Endodermal cell (in vitro differentiated cells): ENCODE measurements at regions not wholly inside any gene's neighbourhood (a gene's known extent, or its start where the extent isn't known, plus 50 kb on each side); places are given as distances from the start of the nearest gene placed in this dataset.

Experiments used
- DNase-seq: peaks from one replicate; pipeline ENCODE4 v3.0.0-alpha.2; 2017
- H3K27ac ChIP-seq: 2 replicates; pipeline ENCODE4 v1.5.1; 2013; ENCODE audit warnings: mild to moderate bottlenecking, low read depth, low read length, moderate library complexity
- H3K27me3 ChIP-seq: 2 replicates; pipeline ENCODE4 v1.6.1; 2013; ENCODE audit warnings: mild to moderate bottlenecking, low read length, moderate library complexity; ENCODE audit not compliant: insufficient read depth, control insufficient read depth, poor library complexity, severe bottlenecking
- H3K36me3 ChIP-seq: 2 replicates; pipeline ENCODE4 v1.7.0; 2013; ENCODE audit warnings: mild to moderate bottlenecking, low read length, moderate library complexity; ENCODE audit not compliant: control insufficient read depth, insufficient read depth
- H3K4me1 ChIP-seq: one replicate; pipeline ENCODE4 v1.7.0; 2013; ENCODE audit warnings: low read length; ENCODE audit not compliant: control insufficient read depth, insufficient read depth
- H3K4me3 ChIP-seq: 2 replicates; pipeline ENCODE4 v1.5.1; 2013; ENCODE audit warnings: mild to moderate bottlenecking, low read length, moderate library complexity
- H3K9ac ChIP-seq: 2 replicates; pipeline ENCODE4 v1.6.1; 2013; ENCODE audit warnings: mild to moderate bottlenecking, low read length, moderate library complexity; ENCODE audit not compliant: poor library complexity, severe bottlenecking; ENCODE audit errors: extremely low read depth
- H3K9me3 ChIP-seq: 2 replicates; pipeline ENCODE4 v1.6.1; 2013; ENCODE audit warnings: mild to moderate bottlenecking, low read length, moderate library complexity; ENCODE audit not compliant: control insufficient read depth
- H3K27ac Mint-ChIP-seq: 2 replicates; pipeline ENCODE4 v1.8.0; 2020; ENCODE audit warnings: mixed read lengths
- H3K27me3 Mint-ChIP-seq: 2 replicates; pipeline ENCODE4 v1.8.0; 2021; ENCODE audit warnings: mild to moderate bottlenecking, mixed read lengths; ENCODE audit not compliant: insufficient read depth
- H3K36me3 Mint-ChIP-seq: 2 replicates; pipeline ENCODE4 v1.8.0; 2020; ENCODE audit warnings: low read depth, mixed read lengths
- H3K4me1 Mint-ChIP-seq: 2 replicates; pipeline ENCODE4 v1.8.0; 2020; ENCODE audit warnings: mixed read lengths
- H3K4me3 Mint-ChIP-seq: 2 replicates; pipeline ENCODE4 v1.8.0; 2020; ENCODE audit warnings: mild to moderate bottlenecking, moderate library complexity, mixed read lengths
- H3K9me3 Mint-ChIP-seq: 2 replicates; pipeline ENCODE4 v1.8.0; 2020; ENCODE audit warnings: mild to moderate bottlenecking, mixed read lengths
- WGBS, 2 experiments: methylation state at CpG; one replicate each; pipeline versions ENCODE4 v1.1.5 to v1.1.7; 2013; ENCODE audit warnings: missing lambda C conversion rate in 2 of 2, mixed read lengths in 1 of 2; ENCODE audit not compliant: insufficient coverage in 1 of 2, insufficient read length in 1 of 2; 5-methylcytosine and 5-hydroxymethylcytosine counted together
- TF ChIP-seq, protein P1 (sequence below): fragments of 200-600 bp; sonication (generic); conservative IDR thresholded peaks from 2 replicates; pipeline ENCODE4 v1.5.0; 2021; ENCODE audit warnings: antibody characterized with exemption, mild to moderate bottlenecking

DNA sequence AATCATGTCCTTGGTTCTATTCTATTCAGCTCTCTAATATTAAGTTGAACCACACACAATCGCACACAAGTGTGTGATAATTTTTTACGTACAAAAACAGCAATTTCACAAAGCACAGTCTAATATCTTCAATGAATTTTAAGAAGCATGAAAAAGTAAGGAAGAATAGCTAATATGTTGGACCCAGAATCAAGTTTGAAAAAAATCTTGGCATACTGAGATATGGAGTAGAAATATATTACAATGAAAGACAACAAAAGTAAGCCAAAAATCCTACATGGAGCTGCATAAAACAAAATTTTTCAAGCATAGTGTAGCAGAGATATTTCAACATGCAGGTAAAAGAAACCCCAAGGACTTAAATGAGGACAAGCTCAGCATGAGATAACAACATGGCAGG is 219.1 kb upstream of the RND3 start:
- Histone ChIP-seq H3K27ac (no peak overlapping the region), H3K36me3 (no peaks in the 10 kb centered on the region), H3K9me3 (no peaks in the 10 kb centered on the region), H3K4me1 (no peaks in the 10 kb centered on the region), H3K4me3 (no peak overlapping the region), H3K27me3 (no peaks in the 10 kb centered on the region), H3K9ac (no peak overlapping the region)
- DNase-seq: no peak
- H3K36me3 Mint-ChIP-seq: no peaks in the 10 kb centered on the region
- TF ChIP-seq, protein P1, sequence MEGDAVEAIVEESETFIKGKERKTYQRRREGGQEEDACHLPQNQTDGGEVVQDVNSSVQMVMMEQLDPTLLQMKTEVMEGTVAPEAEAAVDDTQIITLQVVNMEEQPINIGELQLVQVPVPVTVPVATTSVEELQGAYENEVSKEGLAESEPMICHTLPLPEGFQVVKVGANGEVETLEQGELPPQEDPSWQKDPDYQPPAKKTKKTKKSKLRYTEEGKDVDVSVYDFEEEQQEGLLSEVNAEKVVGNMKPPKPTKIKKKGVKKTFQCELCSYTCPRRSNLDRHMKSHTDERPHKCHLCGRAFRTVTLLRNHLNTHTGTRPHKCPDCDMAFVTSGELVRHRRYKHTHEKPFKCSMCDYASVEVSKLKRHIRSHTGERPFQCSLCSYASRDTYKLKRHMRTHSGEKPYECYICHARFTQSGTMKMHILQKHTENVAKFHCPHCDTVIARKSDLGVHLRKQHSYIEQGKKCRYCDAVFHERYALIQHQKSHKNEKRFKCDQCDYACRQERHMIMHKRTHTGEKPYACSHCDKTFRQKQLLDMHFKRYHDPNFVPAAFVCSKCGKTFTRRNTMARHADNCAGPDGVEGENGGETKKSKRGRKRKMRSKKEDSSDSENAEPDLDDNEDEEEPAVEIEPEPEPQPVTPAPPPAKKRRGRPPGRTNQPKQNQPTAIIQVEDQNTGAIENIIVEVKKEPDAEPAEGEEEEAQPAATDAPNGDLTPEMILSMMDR: no peak
- H3K9me3 Mint-ChIP-seq: no peaks in the 10 kb centered on the region
- H3K27ac Mint-ChIP-seq: no peak overlapping the region
- H3K4me1 Mint-ChIP-seq: peaks cover 12% of the 10 kb centered on the region
- no peaks in the 10 kb centered on the region for H3K27me3 Mint-ChIP-seq
- H3K4me3 Mint-ChIP-seq: no peak overlapping the region
- 100% methylated on average over 2 of the region's 2 CpGs; no CpG with 5 or more reads in 1 of the 2 experiments for WGBS, 2 experiments

DNA sequence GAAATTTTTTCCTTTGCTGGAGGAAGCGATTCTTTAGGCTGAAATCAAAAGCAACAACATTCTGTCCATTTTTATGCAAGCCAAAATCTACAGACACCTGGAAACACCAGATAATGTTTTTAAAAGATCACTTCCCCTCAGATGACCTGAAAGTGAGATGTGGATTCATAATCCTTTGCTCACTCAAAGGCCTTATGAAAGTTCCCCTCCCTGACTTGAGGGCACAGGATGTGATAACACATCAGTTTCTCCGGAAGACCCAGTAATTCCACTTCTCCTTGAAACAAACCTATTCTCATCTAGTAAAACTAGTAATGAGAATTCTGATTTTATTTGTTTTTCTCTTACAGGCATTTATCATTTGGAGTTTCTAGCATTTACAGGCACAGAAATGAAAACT is 218.3 kb upstream of the RND3 start:
- no peaks in the 10 kb centered on the region for H3K4me1 ChIP-seq
- no peak for DNase-seq
- TF ChIP-seq, protein P1: no peak
- H3K27me3 ChIP-seq: no peaks in the 10 kb centered on the region
- H3K9ac ChIP-seq: no peak overlapping the region
- no peak overlapping the region for H3K27ac Mint-ChIP-seq
- H3K27me3 Mint-ChIP-seq: no peaks in the 10 kb centered on the region
- no peak overlapping the region for H3K4me3 Mint-ChIP-seq
- H3K4me1 Mint-ChIP-seq: peaks cover 12% of the 10 kb centered on the region
- WGBS, 2 experiments: 87% methylated on average over 2 of the region's 2 CpGs; no CpG with 5 or more reads in 1 of the 2 experiments
- H3K9me3 Mint-ChIP-seq: no peaks in the 10 kb centered on the region
- no peak overlapping the region for H3K27ac ChIP-seq
- no peaks in the 10 kb centered on the region for H3K36me3 ChIP-seq
- H3K4me3 ChIP-seq: no peak overlapping the region
- no peaks in the 10 kb centered on the region for H3K9me3 ChIP-seq
- H3K36me3 Mint-ChIP-seq: no peaks in the 10 kb centered on the region

DNA sequence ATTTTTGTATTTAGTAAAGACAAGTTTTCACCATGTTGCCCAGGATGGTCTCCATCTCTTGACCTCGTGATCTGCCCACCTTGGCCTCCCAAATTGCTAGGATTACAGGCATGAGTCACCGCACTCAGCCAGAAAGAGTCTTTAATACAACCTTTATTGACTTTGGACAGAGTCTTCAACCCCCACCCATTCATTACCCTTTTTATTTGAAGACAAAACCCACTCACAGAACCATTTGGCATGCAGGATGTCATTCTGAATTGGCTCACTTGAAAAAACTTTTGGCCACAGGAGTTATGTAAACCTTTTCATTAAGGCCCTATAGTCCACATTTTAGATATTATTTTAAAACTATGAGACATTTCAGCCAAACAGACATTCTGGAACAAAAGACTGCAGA is 217.9 kb upstream of the RND3 start:
- 88 to 89% methylated on average over 1 to 2 of the region's 2 CpGs for WGBS, 2 experiments
- H3K4me3 ChIP-seq: no peak overlapping the region
- no peaks in the 10 kb centered on the region for H3K36me3 Mint-ChIP-seq
- no peaks in the 10 kb centered on the region for H3K9me3 Mint-ChIP-seq
- no peaks in the 10 kb centered on the region for H3K9me3 ChIP-seq
- H3K27me3 Mint-ChIP-seq: no peaks in the 10 kb centered on the region
- H3K4me3 Mint-ChIP-seq: no peak overlapping the region
- no peak overlapping the region for H3K9ac ChIP-seq
- no peak for DNase-seq
- no peak overlapping the region for H3K27ac ChIP-seq
- peaks cover 12% of the 10 kb centered on the region for H3K4me1 Mint-ChIP-seq
- no peaks in the 10 kb centered on the region for H3K36me3 ChIP-seq
- H3K27me3 ChIP-seq: no peaks in the 10 kb centered on the region
- TF ChIP-seq, protein P1: no peak
- no peaks in the 10 kb centered on the region for H3K4me1 ChIP-seq
- H3K27ac Mint-ChIP-seq: no peak overlapping the region
